DMS153 treated with DMSO at 0.1 percent for 48 hours (cell line): ENCODE measurements at regions not wholly inside any gene's neighbourhood (a gene's known extent, or its start where the extent isn't known, plus 50 kb on each side); places are given as distances from the start of the nearest gene placed in this dataset.

Experiments
- DNase-seq: peaks from one replicate; lab custom pipeline; 2025; ENCODE audit not compliant: unreplicated experiment; lab: John Stamatoyannopoulos, UW

GRCh38 chrX:10078266-10078665, 78.5 kb upstream of the CLCN4 start:
- no peak for DNase-seq

GRCh38 chrX:10079231-10079630, 77.5 kb upstream of the CLCN4 start:
- DNase-seq: no peak

- DNase-seq: no peak
Observed at GRCh38 chrX:10083809-10084208, 73.0 kb upstream of the CLCN4 start.

- DNase-seq: no peak
Observed at GRCh38 chrX:10085223-10085622, 71.6 kb upstream of the CLCN4 start.

- no peak for DNase-seq
Observed at GRCh38 chrX:10086676-10087075, 70.1 kb upstream of the CLCN4 start.

- DNase-seq: no peak
Observed at GRCh38 chrX:10087391-10087790, 69.4 kb upstream of the CLCN4 start.

- no peak for DNase-seq
Observed at GRCh38 chrX:10089378-10089795, 67.4 kb upstream of the CLCN4 start.

GRCh38 chrX:10090319-10090718, 66.5 kb upstream of the CLCN4 start:
- DNase-seq: no peak

GRCh38 chrX:10095246-10095645, 61.5 kb upstream of the CLCN4 start:
- DNase-seq: no peak

- no peak for DNase-seq
Observed at GRCh38 chrX:10095698-10096432, 60.9 kb upstream of the CLCN4 start.

GRCh38 chrX:10098270-10098713, 58.5 kb upstream of the CLCN4 start:
- no peak for DNase-seq

- no peak for DNase-seq
Observed at GRCh38 chrX:10099411-10099810, 57.4 kb upstream of the CLCN4 start.

- DNase-seq: peak; percentile 3
Observed at GRCh38 chrX:10101269-10101668, 55.5 kb upstream of the CLCN4 start.

- DNase-seq: no peak
Observed at GRCh38 chrX:10102046-10102704, 54.6 kb upstream of the CLCN4 start.

GRCh38 chrX:10103023-10103422, 53.8 kb upstream of the CLCN4 start:
- no peak for DNase-seq

GRCh38 chrX:10104958-10105658, 51.7 kb upstream of the CLCN4 start:
- DNase-seq: no peak

GRCh38 chrX:10106806-10107205, 50.0 kb upstream of the CLCN4 start:
- DNase-seq: no peak
